ENCODE measurements at regions not wholly inside any gene's neighbourhood (a gene's known extent, or its start where the extent isn't known, plus 50 kb on each side); places are given as distances from the start of the nearest gene placed in this dataset.

Small RNA genes in the stretch of these regions (microRNA-seq; reads per million reads assigned to microRNA genes)
- 0 reads per million in 2 donors for gene MIR4494

All from aorta (tissue), 2 donors.